ENCODE measurements at regions not wholly inside any gene's neighbourhood (a gene's known extent, or its start where the extent isn't known, plus 50 kb on each side); places are given as distances from the start of the nearest gene placed in this dataset.

DNA sequence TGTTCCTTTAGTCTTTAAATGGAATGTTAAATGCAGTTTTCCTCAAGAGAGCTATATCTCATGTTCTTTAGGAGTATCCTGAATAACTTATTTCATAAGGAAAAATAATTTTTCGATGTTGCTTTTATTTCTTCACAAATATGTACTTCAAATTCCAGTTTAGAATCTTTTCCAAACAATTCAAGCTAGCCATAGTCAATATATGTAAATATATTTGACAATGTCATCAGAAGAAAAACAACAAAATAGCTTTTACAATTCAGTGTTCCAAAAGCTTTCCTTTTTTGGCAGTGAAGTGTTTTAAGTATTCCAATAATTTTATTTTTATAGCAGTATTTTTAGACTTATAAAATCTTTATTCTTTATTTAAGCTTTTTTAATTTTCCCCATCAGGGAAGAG is 1532.0 kb downstream of the PCDH18 start:
- TF ChIP-seq, protein P1, sequence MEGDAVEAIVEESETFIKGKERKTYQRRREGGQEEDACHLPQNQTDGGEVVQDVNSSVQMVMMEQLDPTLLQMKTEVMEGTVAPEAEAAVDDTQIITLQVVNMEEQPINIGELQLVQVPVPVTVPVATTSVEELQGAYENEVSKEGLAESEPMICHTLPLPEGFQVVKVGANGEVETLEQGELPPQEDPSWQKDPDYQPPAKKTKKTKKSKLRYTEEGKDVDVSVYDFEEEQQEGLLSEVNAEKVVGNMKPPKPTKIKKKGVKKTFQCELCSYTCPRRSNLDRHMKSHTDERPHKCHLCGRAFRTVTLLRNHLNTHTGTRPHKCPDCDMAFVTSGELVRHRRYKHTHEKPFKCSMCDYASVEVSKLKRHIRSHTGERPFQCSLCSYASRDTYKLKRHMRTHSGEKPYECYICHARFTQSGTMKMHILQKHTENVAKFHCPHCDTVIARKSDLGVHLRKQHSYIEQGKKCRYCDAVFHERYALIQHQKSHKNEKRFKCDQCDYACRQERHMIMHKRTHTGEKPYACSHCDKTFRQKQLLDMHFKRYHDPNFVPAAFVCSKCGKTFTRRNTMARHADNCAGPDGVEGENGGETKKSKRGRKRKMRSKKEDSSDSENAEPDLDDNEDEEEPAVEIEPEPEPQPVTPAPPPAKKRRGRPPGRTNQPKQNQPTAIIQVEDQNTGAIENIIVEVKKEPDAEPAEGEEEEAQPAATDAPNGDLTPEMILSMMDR (conservative IDR thresholded peaks at IDR 0.05 in 1 of 2, IDR thresholded peaks at IDR 0.05 in 1 of 2; ENCODE audit: low read depth in 1 of 2, low read length in 2 of 2) = no peak
- TF ChIP-seq EZH2 (IDR thresholded peaks at IDR 0.05; ENCODE audit: low read length, missing control alignments) = no peak

Data from fibroblast of lung (primary cell).